B cell (primary cell): ENCODE measurements at regions not wholly inside any gene's neighbourhood (a gene's known extent, or its start where the extent isn't known, plus 50 kb on each side); places are given as distances from the start of the nearest gene placed in this dataset.

ENCODE experiments used
- ATAC-seq: fragments of 200-7000 bp; cut with Tn5 transposase; one replicate; pipeline ENCODE4 v1.10.0; 2021; ENCODE audit warnings: low read depth, mild to moderate bottlenecking, moderate number of reproducible peaks, moderate library complexity
- CTCF ChIA-PET: fragments of 350-600 bp; sonication (Branson Sonifier 250); formaldehyde crosslinking; loops from one replicate; lab custom pipeline; 2021; ENCODE audit warnings: antibody characterized with exemption, inconsistent platforms; lab: Charles Lee
- POLR2A ChIA-PET: fragments of 350-600 bp; sonication (Branson Sonifier 250); formaldehyde crosslinking; loops from one replicate; lab custom pipeline; 2021; ENCODE audit warnings: antibody characterized with exemption; lab: Charles Lee
- DNase-seq: peaks from one replicate; pipeline ENCODE4 v3.0.0; 2013
- H2AFZ ChIP-seq: 2 replicates; pipeline ENCODE4 v1.6.1; 2012; ENCODE audit warnings: mild to moderate bottlenecking, low read depth, low read length; ENCODE audit not compliant: insufficient read depth, poor library complexity, severe bottlenecking
- H3K27ac ChIP-seq, 2 donors: 1 replicate in 1 of 2; 2 replicates in 1 of 2; pipeline ENCODE4 v1.5.1; 2012 to 2013; ENCODE audit warnings: low read length in 2 of 2, mild to moderate bottlenecking in 2 of 2, moderate library complexity in 1 of 2
- H3K27me3 ChIP-seq, 4 experiments: fragments of 200-600 bp in 1 of 4; sonication (generic) in 1 of 4; replicated peaks in 1 of 4; 1 replicate in 2 of 4; 2 replicates in 2 of 4; pipeline versions ENCODE4 v1.6.1 to v1.7.0; 2013 to 2016; ENCODE audit warnings: low read length in 3 of 4, mild to moderate bottlenecking in 2 of 4, mixed read lengths in 1 of 4, moderate library complexity in 1 of 4; ENCODE audit not compliant: insufficient read depth in 4 of 4, control insufficient read depth in 3 of 4; ENCODE audit errors: control extremely low read depth in 1 of 4
- H3K36me3 ChIP-seq, 2 experiments: replicated peaks in 1 of 2; 1 replicate in 1 of 2; 2 replicates in 1 of 2; pipeline versions ENCODE4 v1.6.1 to v1.7.1; 2013; ENCODE audit warnings: low read length in 1 of 2; ENCODE audit not compliant: insufficient read depth in 2 of 2, control insufficient read depth in 1 of 2; ENCODE audit errors: control extremely low read depth in 1 of 2, extremely low read depth in 1 of 2
- H3K4me1 ChIP-seq, 2 donors: fragments of 200-600 bp in 1 of 2; sonication (generic) in 1 of 2; 1 replicate in 1 of 2; 2 replicates in 1 of 2; pipeline versions ENCODE4 v1.5.1 to v1.6.1; 2013 to 2017; ENCODE audit warnings: low read length in 2 of 2; ENCODE audit not compliant: control insufficient read depth in 2 of 2, insufficient read depth in 2 of 2
- H3K4me2 ChIP-seq: replicated peaks from 2 replicates; pipeline ENCODE3; 2012; ENCODE audit warnings: mild to moderate bottlenecking, low read depth, low read length; ENCODE audit not compliant: poor library complexity, severe bottlenecking
- H3K4me3 ChIP-seq, 5 experiments: fragments of 200-600 bp in 1 of 5; sonication (generic) in 1 of 5; 1 replicate in 3 of 5; 2 replicates in 2 of 5; pipeline versions ENCODE4 v1.5.1 to v1.7.0; 2011 to 2016; ENCODE audit warnings: low read length in 4 of 5, mild to moderate bottlenecking in 4 of 5, low read depth in 2 of 5, control low read depth in 1 of 5, moderate library complexity in 1 of 5; ENCODE audit not compliant: insufficient read depth in 1 of 5; ENCODE audit errors: control extremely low read depth in 1 of 5, extremely low read depth in 1 of 5
- H3K79me2 ChIP-seq: fragments of 200-600 bp; sonication (generic); one replicate; pipeline ENCODE4 v1.6.0; 2016; ENCODE audit warnings: low read length; ENCODE audit not compliant: control insufficient read depth, insufficient read depth
- H3K9ac ChIP-seq: fragments of 200-600 bp; sonication (generic); 2 replicates; pipeline ENCODE4 v1.6.1; 2017; ENCODE audit warnings: mild to moderate bottlenecking, low read length, moderate library complexity
- H3K9me3 ChIP-seq, 3 donors: one replicate each; pipeline versions ENCODE4 v1.6.1 to v1.7.1; 2013; ENCODE audit warnings: low read length in 2 of 3; ENCODE audit not compliant: control insufficient read depth in 2 of 3, insufficient read depth in 1 of 3; ENCODE audit errors: control extremely low read depth in 1 of 3
- H4K20me1 ChIP-seq: 2 replicates; pipeline ENCODE4 v1.6.0; 2012; ENCODE audit warnings: mild to moderate bottlenecking, low read length; ENCODE audit not compliant: insufficient read depth, control insufficient read depth, poor library complexity, severe bottlenecking
- H3K27ac Mint-ChIP-seq: one replicate; pipeline ENCODE4 v1.8.0; 2021; ENCODE audit warnings: mixed read lengths
- H3K27me3 Mint-ChIP-seq: one replicate; pipeline ENCODE4 v1.8.0; 2021; ENCODE audit warnings: mixed read lengths
- H3K4me1 Mint-ChIP-seq: one replicate; pipeline ENCODE4 v1.8.0; 2021; ENCODE audit warnings: mixed read lengths
- H3K4me3 Mint-ChIP-seq: one replicate; pipeline ENCODE4 v1.8.0; 2021; ENCODE audit warnings: mixed read lengths
- H3K9me3 Mint-ChIP-seq: one replicate; pipeline ENCODE4 v1.8.0; 2022; ENCODE audit warnings: mixed read lengths; ENCODE audit not compliant: insufficient read depth
- CTCF ChIP-seq: fragments of 200-600 bp; IDR thresholded peaks from one replicate; pipeline ENCODE4 v1.8.0; 2022; ENCODE audit warnings: antibody characterized with exemption, mild to moderate bottlenecking
- EZH2 ChIP-seq: IDR thresholded peaks from 2 replicates; pipeline ENCODE4 v1.6.1; 2012; ENCODE audit warnings: borderline replicate concordance, low read depth, mild to moderate bottlenecking, moderate library complexity, low read length; ENCODE audit not compliant: insufficient read depth, poor library complexity, severe bottlenecking
- WGBS: methylation state at CpG from one replicate; pipeline ENCODE4 v1.1.5; 2013; ENCODE audit warnings: missing lambda C conversion rate; ENCODE audit not compliant: insufficient coverage; 5-methylcytosine and 5-hydroxymethylcytosine counted together
- intact Hi-C: fragments of 100-400 bp; cut with micrococcal nuclease; formaldehyde crosslinking; loops from one replicate; pipeline ENCODE4 v1.10.0; 2022

- Mint-ChIP-seq H3K27ac (no peak overlapping the region), H3K4me1 (no peaks in the 10 kb centered on the region), H3K4me3 (no peak overlapping the region), H3K27me3 (peaks cover 4% of the 10 kb centered on the region), H3K9me3 (peaks cover 2% of the 10 kb centered on the region)
- no peak for DNase-seq
- H3K4me3 ChIP-seq: no peak overlapping the region
- H4K20me1 ChIP-seq: no peaks in the 10 kb centered on the region
- 92% methylated on average over 6 of the region's 12 CpGs for WGBS
- H3K27ac ChIP-seq: no peak overlapping the region
- H3K27me3 ChIP-seq: no peaks in the 10 kb centered on the region
- TF ChIP-seq EZH2 (no peak), CTCF (no peak)
- H3K36me3 ChIP-seq: no peaks in the 10 kb centered on the region
- ChIA-PET POLR2A (no interaction called here), CTCF (no interaction called here)
- H3K9ac ChIP-seq: no peak overlapping the region
- ATAC-seq: no peak
- H2AFZ ChIP-seq: no peak overlapping the region
- H3K9me3 ChIP-seq: no peaks in the 10 kb centered on the region
- no peak overlapping the region for H3K4me2 ChIP-seq
- H3K79me2 ChIP-seq: no peaks in the 10 kb centered on the region
- intact Hi-C loops: no loop called here
- no peaks in the 10 kb centered on the region for H3K4me1 ChIP-seq
Measured at GRCh38 chr4:3641501-3641900, 109.3 kb upstream of the LRPAP1 start.

GRCh38 chr4:3640587-3640962 is 108.4 kb upstream of the LRPAP1 start:
- Histone ChIP-seq H3K36me3 (no peaks in the 10 kb centered on the region), H3K27me3 (no peaks in the 10 kb centered on the region), H3K9ac (no peak overlapping the region), H3K79me2 (no peaks in the 10 kb centered on the region), H2AFZ (no peak overlapping the region), H3K9me3 (no peaks in the 10 kb centered on the region), H4K20me1 (no peaks in the 10 kb centered on the region), H3K4me3 (no peak overlapping the region), H3K27ac (no peak overlapping the region), H3K4me1 (no peaks in the 10 kb centered on the region), H3K4me2 (no peak overlapping the region)
- intact Hi-C loops: no loop called here
- H3K27me3 Mint-ChIP-seq: peaks cover 4% of the 10 kb centered on the region
- 56% methylated on average over 13 of the region's 15 CpGs for WGBS
- TF ChIP-seq CTCF (no peak), EZH2 (no peak)
- H3K9me3 Mint-ChIP-seq: peaks cover 2% of the 10 kb centered on the region
- ATAC-seq (no peak), DNase-seq (no peak)
- ChIA-PET CTCF (no interaction called here), POLR2A (no interaction called here)
- no peak overlapping the region for H3K4me3 Mint-ChIP-seq
- H3K27ac Mint-ChIP-seq: no peak overlapping the region
- H3K4me1 Mint-ChIP-seq: no peaks in the 10 kb centered on the region
